OCI-LY1 (cell line): ENCODE measurements at regions not wholly inside any gene's neighbourhood (a gene's known extent, or its start where the extent isn't known, plus 50 kb on each side); places are given as distances from the start of the nearest gene placed in this dataset.

ENCODE experiments used
- CTCF ChIP-seq: fragments of 200-600 bp; sonication (generic), shearing (Covaris generic); IDR thresholded peaks from 2 replicates; pipeline ENCODE4 v1.5.1; 2017; ENCODE audit warnings: mild to moderate bottlenecking, antibody characterized with exemption, low read length, moderate library complexity, mixed read lengths
- EZH2 ChIP-seq: fragments of 200-600 bp; sonication (generic), shearing (Covaris generic); IDR thresholded peaks from 2 replicates; pipeline ENCODE4 v1.8.0; 2017; ENCODE audit warnings: borderline replicate concordance, mixed run types, mild to moderate bottlenecking, antibody characterized with exemption, low read length, moderate library complexity, mixed read lengths

DNA sequence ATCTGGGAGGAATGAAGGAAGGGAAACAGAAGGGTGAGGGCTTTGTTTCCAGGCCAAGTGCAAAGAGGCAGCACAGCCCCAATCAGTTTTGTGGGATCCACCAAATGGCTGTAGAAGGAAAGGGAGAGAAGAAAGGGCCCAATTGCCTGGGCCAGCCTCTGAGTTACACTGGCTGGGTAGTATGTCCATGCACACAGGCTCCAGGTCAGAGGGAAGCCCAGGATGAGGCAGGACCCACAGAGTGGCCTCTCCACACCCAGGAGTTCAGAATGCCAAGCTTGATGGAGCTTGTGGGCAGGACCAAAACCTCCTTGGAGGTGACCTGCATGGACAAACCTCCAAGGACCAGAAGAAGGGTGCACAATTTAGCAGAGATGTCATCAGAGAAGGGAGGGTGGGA lies 178.2 kb upstream of the TSHZ3 start:
- TF ChIP-seq EZH2 (no peak), CTCF (no peak)
